ENCODE measurements at regions not wholly inside any gene's neighbourhood (a gene's known extent, or its start where the extent isn't known, plus 50 kb on each side); places are given as distances from the start of the nearest gene placed in this dataset.

GRCh38 chr17:17398188-17398942 lies 78.4 kb upstream of the MED9 start:
- DNase-seq = no peak

GRCh38 chr17:17398943-17399926 lies 77.6 kb upstream of the MED9 start:
- DNase-seq = no peak

GRCh38 chr17:17400070-17400469 lies 76.7 kb upstream of the MED9 start:
- no peak for DNase-seq

- no peak for DNase-seq
Observed at GRCh38 chr17:17400566-17401184, 76.1 kb upstream of the MED9 start.

- DNase-seq = no peak
Observed at GRCh38 chr17:17401271-17401781, 75.5 kb upstream of the MED9 start.

- no peak for DNase-seq
Observed at GRCh38 chr17:17402558-17402957, 74.2 kb upstream of the MED9 start.

GRCh38 chr17:17403065-17403464 lies 73.7 kb upstream of the MED9 start:
- DNase-seq = no peak

GRCh38 chr17:17403899-17404576 lies 72.8 kb upstream of the MED9 start:
- peak; percentile 62 for DNase-seq

- no peak for DNase-seq
Observed at GRCh38 chr17:17405673-17406072, 71.1 kb upstream of the MED9 start.

GRCh38 chr17:17406225-17406624 lies 70.6 kb upstream of the MED9 start:
- no peak for DNase-seq

GRCh38 chr17:17408236-17408794 lies 68.5 kb upstream of the MED9 start:
- DNase-seq = no peak

- DNase-seq = no peak
Observed at GRCh38 chr17:17410357-17410756, 66.4 kb upstream of the MED9 start.

- no peak for DNase-seq
Observed at GRCh38 chr17:17411692-17412091, 65.1 kb upstream of the MED9 start.

GRCh38 chr17:17412326-17412725 lies 64.5 kb upstream of the MED9 start:
- no peak for DNase-seq

GRCh38 chr17:17413215-17413792 lies 63.5 kb upstream of the MED9 start:
- DNase-seq = no peak

- DNase-seq = no peak
Observed at GRCh38 chr17:17413821-17414220, 63.0 kb upstream of the MED9 start.

GRCh38 chr17:17414341-17414805 lies 62.4 kb upstream of the MED9 start:
- DNase-seq = no peak

GRCh38 chr17:17415006-17415405 lies 61.8 kb upstream of the MED9 start:
- no peak for DNase-seq

- peak; percentile 34 for DNase-seq
Observed at GRCh38 chr17:17416007-17416399, 60.8 kb upstream of the MED9 start.

GRCh38 chr17:17416400-17417360 lies 60.1 kb upstream of the MED9 start:
- DNase-seq = peak; percentile 29

Measured in CD4-positive, alpha-beta T cell treated with Interleukin-15 for 1 hour (primary cell).